HG03571 (cell line): ENCODE measurements at regions not wholly inside any gene's neighbourhood (a gene's known extent, or its start where the extent isn't known, plus 50 kb on each side); places are given as distances from the start of the nearest gene placed in this dataset.

Source experiments
- ATAC-seq: cut with Tn5 transposase; IDR thresholded peaks from one replicate; pipeline ENCODE4 v1.9.1; 2021; ENCODE audit not compliant: unreplicated experiment

DNA sequence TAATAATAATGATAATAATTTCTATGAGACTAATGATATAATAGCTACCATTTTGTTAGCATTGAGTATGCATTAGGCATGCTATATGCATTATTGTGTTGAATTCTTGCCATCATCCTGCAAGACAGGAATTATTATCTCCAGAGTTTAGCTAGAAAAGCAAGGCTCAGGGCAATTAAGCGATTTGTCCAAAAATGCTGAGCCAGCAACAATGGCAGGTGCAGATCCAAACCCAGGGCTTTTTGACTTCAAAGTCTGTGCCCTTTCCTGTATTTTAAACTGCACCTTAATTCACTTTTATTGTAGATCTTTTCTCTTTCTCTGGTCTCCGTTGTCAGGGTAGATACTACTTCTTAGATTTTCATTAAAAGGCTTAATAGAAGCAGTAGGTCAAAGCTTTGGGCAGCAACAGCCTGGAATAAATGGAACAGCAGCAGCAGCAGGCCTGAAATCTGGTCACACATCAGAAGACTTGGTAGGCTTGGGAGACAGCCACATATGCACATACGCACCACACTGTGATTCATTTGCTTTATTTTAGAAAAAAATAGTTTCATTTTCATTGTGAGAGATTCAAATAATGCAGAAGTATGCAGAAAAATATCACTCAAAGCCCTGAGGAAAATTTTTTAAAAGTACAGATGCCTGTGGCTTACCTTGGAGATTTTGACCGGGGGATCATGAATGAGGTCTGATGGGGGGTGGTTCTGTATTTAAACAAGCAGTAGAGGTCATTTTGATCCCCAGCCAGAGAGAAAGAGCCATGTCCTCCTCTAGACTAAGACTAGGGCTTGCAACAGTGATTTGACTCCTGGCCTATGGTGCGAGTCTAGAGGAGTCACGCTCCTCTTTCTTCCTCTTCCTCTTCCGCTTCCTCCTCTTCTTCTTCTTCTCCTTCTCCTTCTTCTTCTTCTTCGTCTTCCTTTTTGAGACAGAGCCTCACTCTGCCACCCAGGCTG, 455.7 kb downstream of the TSN start:
- ATAC-seq, result no peak

DNA sequence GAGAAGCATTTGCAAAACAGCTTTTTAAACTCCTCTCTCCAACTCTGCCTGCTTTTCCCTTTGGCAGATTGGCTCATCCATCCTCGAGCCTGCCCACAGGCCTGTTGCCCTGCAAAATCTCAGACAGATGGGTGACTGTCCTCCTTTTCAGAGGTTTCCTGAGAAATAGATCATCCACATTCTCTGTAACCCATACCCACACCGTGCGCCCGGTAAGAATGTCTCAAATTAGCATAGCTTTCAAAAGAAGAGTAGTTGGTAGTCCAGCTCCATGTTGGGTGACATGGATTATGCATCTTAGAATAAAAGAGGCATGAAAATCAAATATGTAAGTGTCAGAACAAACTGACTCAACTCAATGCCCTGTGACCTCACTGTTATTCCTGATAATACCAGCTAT, 457.9 kb downstream of the TSN start:
- no peak for ATAC-seq

- no peak for ATAC-seq
Observed at GRCh38 chr2:122216071-122216470, 460.6 kb downstream of the TSN start.

DNA sequence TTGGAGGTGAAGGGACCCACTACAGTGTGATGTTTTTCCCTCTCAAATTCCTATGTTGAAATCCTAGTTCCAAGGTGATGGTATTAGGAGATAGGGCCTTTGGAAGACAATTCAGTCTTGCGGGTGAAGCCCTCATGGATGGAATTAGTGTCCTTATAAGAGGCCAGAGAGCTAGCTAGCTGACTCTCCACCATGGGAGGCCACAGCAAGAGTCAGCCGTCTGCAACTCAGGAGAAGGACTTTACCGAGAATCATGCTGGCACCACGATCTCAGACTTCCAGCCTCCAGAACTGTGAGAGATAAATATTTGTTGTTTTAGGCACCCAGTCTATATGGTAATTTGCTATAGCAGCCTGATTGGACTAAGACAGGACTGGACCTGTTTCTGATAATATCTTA, 461.4 kb downstream of the TSN start:
- no peak for ATAC-seq

GRCh38 chr2:122218596-122218995, 463.1 kb downstream of the TSN start:
- no peak for ATAC-seq

DNA sequence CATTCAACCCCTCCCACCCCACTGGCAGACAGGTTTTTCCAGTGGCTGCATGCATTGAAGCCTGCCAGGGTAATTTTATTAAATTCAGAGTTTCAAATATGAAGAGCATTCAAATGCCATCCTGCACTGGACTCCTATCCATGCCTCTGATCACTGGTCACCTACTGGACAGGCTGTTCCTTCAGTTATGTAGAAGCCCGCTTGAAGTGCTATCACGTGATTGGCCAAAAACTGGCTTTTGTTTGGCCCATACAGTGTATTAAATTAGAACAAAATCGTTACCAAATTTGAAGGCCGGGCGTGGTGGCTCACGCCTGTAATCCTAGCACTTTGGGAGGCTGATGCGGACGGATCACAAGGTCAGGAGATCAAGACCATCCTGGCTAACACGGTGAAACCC, 464.1 kb downstream of the TSN start:
- no peak for ATAC-seq

- ATAC-seq, result no peak
Observed at GRCh38 chr2:122221665-122222064, 466.2 kb downstream of the TSN start.

GRCh38 chr2:122231296-122231695, 475.8 kb downstream of the TSN start:
- no peak for ATAC-seq

GRCh38 chr2:122233372-122233771, 477.9 kb downstream of the TSN start:
- no peak for ATAC-seq

GRCh38 chr2:122236152-122236874, 480.9 kb downstream of the TSN start:
- ATAC-seq, result no peak

GRCh38 chr2:122236925-122237324, 481.5 kb downstream of the TSN start:
- ATAC-seq, result no peak

DNA sequence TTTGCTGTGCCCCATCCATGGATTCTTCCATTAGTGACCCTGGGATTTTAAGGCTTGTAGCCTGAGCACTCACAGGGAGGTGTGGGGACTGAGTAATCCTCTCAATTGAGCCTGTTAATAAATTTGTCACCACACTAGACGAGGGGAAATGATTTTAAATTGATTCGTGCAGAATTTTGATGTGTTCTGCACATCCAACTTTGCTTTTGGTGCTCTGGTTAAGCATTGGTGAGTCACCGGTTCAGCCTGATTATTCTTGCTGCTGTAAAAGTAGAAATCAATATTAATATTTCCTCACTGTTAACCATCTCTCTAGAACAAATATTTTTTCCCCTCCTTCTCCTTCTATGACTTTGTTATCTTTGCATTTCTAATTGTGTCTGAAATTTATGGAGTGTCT, 482.0 kb downstream of the TSN start:
- no peak for ATAC-seq

DNA sequence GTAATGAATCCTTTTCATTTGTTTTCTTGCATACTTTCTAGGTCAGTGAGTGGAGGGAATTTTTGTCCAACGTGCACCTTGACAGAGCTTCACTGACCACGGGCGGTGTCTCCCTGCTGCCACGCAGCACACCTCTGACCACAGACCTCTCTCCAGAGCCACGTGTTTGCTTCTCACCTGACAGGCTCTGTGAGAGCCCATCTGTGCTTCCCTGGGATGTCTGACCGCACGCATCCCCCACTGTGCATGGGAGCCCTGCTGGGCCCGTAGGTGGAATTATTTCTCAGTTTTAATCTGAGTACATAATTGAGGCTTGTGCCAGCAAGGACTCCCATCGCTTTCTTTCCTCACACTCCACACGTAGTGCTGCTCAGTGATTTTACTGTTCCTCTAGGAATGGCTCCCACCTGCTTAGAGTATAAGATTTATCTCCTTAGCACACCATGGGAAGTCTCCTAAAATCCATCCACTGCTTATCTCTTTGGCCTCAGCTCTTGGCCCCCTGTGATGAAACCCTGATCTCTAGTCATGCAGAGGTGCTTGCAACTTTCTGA, 482.6 kb downstream of the TSN start:
- ATAC-seq, result no peak

DNA sequence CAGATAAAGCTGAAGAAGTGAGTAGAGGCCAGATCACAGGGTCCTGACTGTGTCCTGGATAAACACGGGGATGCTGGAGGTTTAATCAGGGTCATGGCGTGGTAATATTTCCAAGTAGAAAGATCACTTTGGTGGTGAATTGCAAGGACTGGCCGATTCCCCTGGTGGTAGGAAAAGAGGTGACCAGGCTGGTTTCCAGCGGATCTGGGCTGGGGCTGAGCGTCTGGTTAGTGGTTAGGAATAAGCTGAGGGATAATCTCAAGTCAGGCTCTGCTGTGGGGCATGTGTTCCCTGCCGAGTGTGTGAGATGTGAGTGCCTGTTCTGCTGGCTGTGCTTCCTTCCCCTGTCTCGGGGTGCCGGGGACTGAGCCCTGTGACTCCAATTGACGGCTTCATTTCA, 484.0 kb downstream of the TSN start:
- ATAC-seq, result no peak

GRCh38 chr2:122244598-122245229, 489.3 kb downstream of the TSN start:
- ATAC-seq, result no peak

DNA sequence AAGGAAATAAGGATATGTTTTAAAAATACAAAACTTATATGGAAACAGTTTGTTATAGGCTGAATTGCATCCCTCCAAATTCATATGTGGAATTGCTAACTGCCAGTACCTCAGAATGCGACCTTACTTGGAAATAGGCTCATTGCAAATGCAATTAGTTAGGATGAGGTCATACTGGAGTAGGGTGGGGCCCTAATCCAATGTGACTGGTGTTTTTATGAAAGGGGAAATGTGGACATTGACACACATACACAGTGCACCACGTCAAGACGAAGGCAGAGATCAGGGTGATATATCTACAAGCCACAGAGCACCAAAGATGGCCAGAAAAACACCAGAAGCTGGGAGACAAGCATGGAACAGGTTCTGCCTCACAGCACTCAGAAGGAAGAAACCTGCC, 494.2 kb downstream of the TSN start:
- ATAC-seq, result no peak

GRCh38 chr2:122251158-122251557, 495.7 kb downstream of the TSN start:
- ATAC-seq, result no peak

DNA sequence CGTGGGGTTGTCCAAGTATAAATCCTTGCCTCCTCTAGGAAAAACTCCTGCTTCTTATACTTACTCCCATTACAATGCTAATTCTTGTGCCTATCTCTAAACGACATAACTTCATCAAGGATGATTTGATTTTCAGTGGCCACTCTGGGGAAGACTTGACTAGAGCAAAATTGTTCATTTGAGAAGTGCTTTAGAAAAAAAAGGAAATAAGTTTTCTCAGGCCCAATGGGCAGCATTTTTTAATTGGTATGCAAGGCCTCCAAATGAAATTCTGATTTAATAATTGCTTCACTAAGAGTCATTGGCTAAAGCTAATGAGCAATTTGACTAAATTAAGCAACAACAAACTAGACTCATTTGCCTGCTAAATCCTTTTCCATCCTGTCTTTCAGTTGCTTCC, 496.1 kb downstream of the TSN start:
- no peak for ATAC-seq

- ATAC-seq, result no peak
Observed at GRCh38 chr2:122255924-122256323, 500.5 kb downstream of the TSN start.

GRCh38 chr2:122261911-122262310, 506.5 kb downstream of the TSN start:
- ATAC-seq, result no peak

- ATAC-seq, result no peak
Observed at GRCh38 chr2:122263746-122264145, 508.3 kb downstream of the TSN start.
